SJCRH30 (cell line): ENCODE measurements at regions not wholly inside any gene's neighbourhood (a gene's known extent, or its start where the extent isn't known, plus 50 kb on each side); places are given as distances from the start of the nearest gene placed in this dataset.
A peak's percentile ranks its signal among the peaks of the same experiment; 100 is the strongest.
"Not testable (repeated sequence)": the region's sequence is repeated elsewhere in the genome, so short reads cannot be mapped to it uniquely, and the experiment has no call there.

Source experiments
- DNase-seq, 2 experiments: peaks; one replicate each; pipeline ENCODE4 v3.0.0-alpha.2; 2015 to 2020
- H3K27ac ChIP-seq: fragments of 250-450 bp; sonication (Bioruptor Pico); 2 replicates; pipeline ENCODE4 v1.5.1; 2020; ENCODE audit warnings: mild to moderate bottlenecking, moderate library complexity
- H3K27me3 ChIP-seq: fragments of 250-450 bp; sonication (Bioruptor Pico); 2 replicates; pipeline ENCODE4 v1.5.1; 2020; ENCODE audit warnings: mild to moderate bottlenecking, moderate library complexity
- H3K36me3 ChIP-seq: fragments of 250-450 bp; sonication (Bioruptor Pico); 2 replicates; pipeline ENCODE4 v1.5.1; 2020; ENCODE audit warnings: mild to moderate bottlenecking, moderate library complexity
- H3K4me1 ChIP-seq: fragments of 250-450 bp; sonication (Bioruptor Pico); 2 replicates; pipeline ENCODE4 v1.5.1; 2020; ENCODE audit warnings: mild to moderate bottlenecking, moderate library complexity
- H3K4me3 ChIP-seq: fragments of 250-450 bp; sonication (Bioruptor Pico); 2 replicates; pipeline ENCODE4 v1.5.1; 2020; ENCODE audit warnings: mild to moderate bottlenecking, moderate library complexity
- H3K9me3 ChIP-seq: fragments of 250-450 bp; sonication (Bioruptor Pico); replicated peaks from 2 replicates; pipeline ENCODE4 v1.5.1; 2020; ENCODE audit warnings: mild to moderate bottlenecking, moderate library complexity

DNA sequence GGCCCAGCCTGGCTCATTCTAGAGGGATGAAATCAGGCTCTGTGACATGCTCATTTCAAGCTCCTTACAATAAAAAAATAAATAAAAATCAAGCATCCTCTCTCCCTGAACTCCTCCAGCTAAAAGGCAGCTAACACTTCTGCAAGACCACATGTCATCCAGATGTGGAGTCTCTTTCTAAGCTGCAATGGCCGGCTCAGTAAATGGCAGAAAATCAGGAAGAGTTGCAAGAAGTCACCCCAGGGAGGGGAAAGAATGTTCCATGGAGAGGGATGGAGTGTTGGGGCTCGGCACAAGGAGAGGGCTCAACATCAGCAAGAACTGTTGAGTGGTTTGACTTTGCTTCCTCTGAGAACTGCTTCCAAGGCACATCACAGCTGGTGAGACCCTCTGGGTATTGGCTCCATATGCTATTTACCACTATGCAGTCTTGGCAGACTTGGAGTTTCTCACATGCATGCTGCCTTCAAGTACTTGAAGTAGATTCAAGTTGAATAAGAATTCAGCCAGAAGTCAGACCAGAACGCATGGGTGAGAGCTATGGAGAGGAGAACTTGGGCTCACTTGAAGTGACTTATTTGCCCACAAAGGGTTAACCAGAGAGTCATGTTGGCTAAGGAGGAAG, 689.0 kb downstream of the NTRK3 start:
- H3K4me3 ChIP-seq: no peak overlapping the region
- H3K4me1 ChIP-seq: no peaks in the 10 kb centered on the region
- H3K27ac ChIP-seq: no peak overlapping the region
- no peak for DNase-seq
- H3K27me3 ChIP-seq: no peaks in the 10 kb centered on the region
- H3K9me3 ChIP-seq: no peaks in the 10 kb centered on the region
- no peaks in the 10 kb centered on the region for H3K36me3 ChIP-seq

- no peaks in the 10 kb centered on the region for H3K27me3 ChIP-seq
- H3K4me1 ChIP-seq: no peaks in the 10 kb centered on the region
- H3K4me3 ChIP-seq: no peak overlapping the region
- no peak for DNase-seq
- no peaks in the 10 kb centered on the region for H3K9me3 ChIP-seq
- no peaks in the 10 kb centered on the region for H3K36me3 ChIP-seq
- H3K27ac ChIP-seq: no peak overlapping the region
Measured at GRCh38 chr15:87566236-87566635, 690.3 kb downstream of the NTRK3 start.

DNA sequence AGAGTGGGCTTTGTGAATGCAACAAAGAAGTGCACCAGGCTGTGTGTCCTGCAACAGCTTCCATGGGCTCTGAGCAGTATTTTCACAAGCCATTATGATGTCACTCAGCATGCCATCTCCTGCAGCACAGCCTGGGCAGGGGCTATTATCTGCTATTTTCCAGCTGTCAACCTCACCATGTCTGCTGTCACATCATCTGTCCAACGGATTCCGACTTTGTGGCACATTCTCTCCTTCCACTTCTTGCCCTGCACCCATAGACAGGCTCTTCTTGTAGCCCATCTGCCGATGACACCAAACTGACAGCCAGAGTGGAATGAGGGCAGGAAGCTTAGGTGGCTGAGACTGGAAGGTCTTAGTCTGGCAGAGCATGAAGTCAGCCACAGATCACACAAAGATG, 691.9 kb downstream of the NTRK3 start:
- H3K27ac ChIP-seq: no peak overlapping the region
- H3K4me3 ChIP-seq: no peak overlapping the region
- H3K36me3 ChIP-seq: no peaks in the 10 kb centered on the region
- no peak for DNase-seq
- no peaks in the 10 kb centered on the region for H3K4me1 ChIP-seq
- H3K9me3 ChIP-seq: no peaks in the 10 kb centered on the region
- no peaks in the 10 kb centered on the region for H3K27me3 ChIP-seq

DNA sequence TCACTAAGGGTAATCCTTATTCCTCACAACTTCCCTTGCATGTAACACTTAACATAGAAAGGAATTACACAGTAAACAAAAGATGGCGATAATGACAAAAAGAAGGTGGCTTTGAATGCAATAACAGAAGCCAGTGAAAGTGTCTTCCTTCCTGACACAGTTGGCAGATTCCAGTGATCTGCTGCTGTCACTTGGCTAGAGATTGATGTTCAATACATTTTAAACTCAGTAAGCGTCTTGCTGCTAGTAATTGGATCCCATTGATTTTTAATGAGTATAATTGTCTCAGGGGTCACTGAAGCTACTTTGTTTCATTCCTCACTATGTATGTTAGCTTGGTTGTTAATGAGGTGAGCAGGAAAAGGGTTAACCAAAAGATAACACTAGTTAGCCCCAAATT, 692.7 kb downstream of the NTRK3 start:
- no peaks in the 10 kb centered on the region for H3K4me1 ChIP-seq
- no peak overlapping the region for H3K27ac ChIP-seq
- H3K36me3 ChIP-seq: no peaks in the 10 kb centered on the region
- no peaks in the 10 kb centered on the region for H3K27me3 ChIP-seq
- DNase-seq: no peak
- H3K4me3 ChIP-seq: no peak overlapping the region
- no peaks in the 10 kb centered on the region for H3K9me3 ChIP-seq

GRCh38 chr15:87562203-87562602, 694.3 kb downstream of the NTRK3 start:
- Histone ChIP-seq H3K36me3 (no peaks in the 10 kb centered on the region), H3K27ac (no peak overlapping the region), H3K9me3 (no peaks in the 10 kb centered on the region), H3K27me3 (no peaks in the 10 kb centered on the region), H3K4me3 (no peak overlapping the region), H3K4me1 (no peaks in the 10 kb centered on the region)
- no peak for DNase-seq

DNA sequence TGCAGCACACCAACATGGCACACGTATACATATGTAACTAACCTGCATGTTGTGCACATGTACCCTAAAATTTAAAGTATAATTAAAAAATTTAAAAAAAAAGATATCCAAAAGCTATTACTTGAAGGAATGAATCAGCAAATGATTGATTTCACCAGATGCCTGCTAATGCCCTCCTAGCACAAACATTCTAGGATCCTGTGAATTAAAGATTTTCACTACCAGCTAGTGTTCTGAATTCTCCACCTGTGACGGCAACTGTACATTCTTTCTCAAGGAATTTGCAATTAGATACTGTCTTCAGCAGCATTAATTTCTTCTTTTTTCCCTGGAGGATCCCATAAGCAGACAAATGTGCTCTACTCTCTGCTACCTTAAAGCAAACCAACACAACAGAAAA, 694.9 kb downstream of the NTRK3 start:
- no peak overlapping the region for H3K4me3 ChIP-seq
- peak in 1 of 2 experiments; percentile 2 for DNase-seq

GRCh38 chr15:87557881-87558280, 698.7 kb downstream of the NTRK3 start:
- Histone ChIP-seq H3K9me3 (no peaks in the 10 kb centered on the region), H3K36me3 (no peaks in the 10 kb centered on the region), H3K4me3 (no peak overlapping the region), H3K27ac (no peak overlapping the region), H3K27me3 (no peaks in the 10 kb centered on the region), H3K4me1 (no peaks in the 10 kb centered on the region)
- no peak for DNase-seq

More for the DNA sequence above, 694.9 kb downstream of the NTRK3 start:
- no peak overlapping the region for H3K27ac ChIP-seq
- H3K9me3 ChIP-seq: no peaks in the 10 kb centered on the region
- no peaks in the 10 kb centered on the region for H3K36me3 ChIP-seq
- H3K4me1 ChIP-seq: no peaks in the 10 kb centered on the region
- no peaks in the 10 kb centered on the region for H3K27me3 ChIP-seq

DNA sequence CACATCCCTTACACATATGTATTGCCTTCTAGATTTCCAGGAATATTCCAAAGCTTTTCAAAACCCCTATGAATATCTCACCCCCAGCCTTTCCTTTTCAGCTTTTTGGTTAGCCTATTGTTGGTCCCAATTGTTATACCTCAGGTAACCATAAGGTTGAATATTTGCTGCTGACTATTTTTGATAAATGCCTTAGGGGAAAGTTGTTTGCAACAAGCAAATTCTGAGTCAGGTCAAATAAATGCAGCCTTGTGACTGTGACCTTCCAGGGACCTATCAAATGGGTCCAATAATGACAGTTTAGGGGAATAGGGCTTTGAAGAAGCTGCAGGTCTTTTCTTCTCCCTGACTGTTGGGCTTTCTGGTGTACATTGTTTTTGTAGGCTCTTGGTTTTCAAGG, 699.7 kb downstream of the NTRK3 start:
- no peak for DNase-seq
- H3K36me3 ChIP-seq: no peaks in the 10 kb centered on the region
- no peak overlapping the region for H3K27ac ChIP-seq
- no peaks in the 10 kb centered on the region for H3K4me1 ChIP-seq
- no peaks in the 10 kb centered on the region for H3K9me3 ChIP-seq
- H3K4me3 ChIP-seq: no peak overlapping the region
- H3K27me3 ChIP-seq: no peaks in the 10 kb centered on the region

DNA sequence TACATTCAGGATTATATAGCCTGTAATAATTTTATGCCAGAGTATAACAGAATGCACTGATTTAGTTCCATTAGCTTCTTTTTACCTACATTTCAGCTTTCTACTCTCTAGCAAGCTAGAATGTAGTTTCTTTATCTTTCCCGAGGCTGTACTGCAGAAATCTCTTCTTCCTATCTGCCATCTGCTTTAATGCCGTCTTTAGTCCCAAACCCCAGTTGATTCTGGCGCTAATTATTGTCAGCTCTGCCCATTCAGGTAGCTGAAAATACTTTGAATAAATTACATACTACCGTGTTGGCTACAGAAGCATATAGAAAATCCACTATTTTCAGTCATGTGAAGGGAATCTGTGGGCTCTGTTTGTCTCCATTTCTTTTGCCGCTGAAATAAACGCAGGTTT, 706.7 kb downstream of the NTRK3 start:
- Histone ChIP-seq H3K27me3 (no peaks in the 10 kb centered on the region), H3K27ac (no peak overlapping the region), H3K4me1 (no peaks in the 10 kb centered on the region), H3K4me3 (no peak overlapping the region), H3K9me3 (no peaks in the 10 kb centered on the region), H3K36me3 (no peaks in the 10 kb centered on the region)
- no peak for DNase-seq

- no peaks in the 10 kb centered on the region for H3K9me3 ChIP-seq
- DNase-seq: peak in 1 of 2 experiments; percentile 3
- H3K27me3 ChIP-seq: no peaks in the 10 kb centered on the region
- no peaks in the 10 kb centered on the region for H3K4me1 ChIP-seq
- no peak overlapping the region for H3K4me3 ChIP-seq
- no peak overlapping the region for H3K27ac ChIP-seq
- H3K36me3 ChIP-seq: no peaks in the 10 kb centered on the region
Measured at GRCh38 chr15:87549296-87549695, 707.2 kb downstream of the NTRK3 start.

- H3K27me3 ChIP-seq, H3K27ac ChIP-seq, H3K4me1 ChIP-seq, H3K4me3 ChIP-seq, H3K36me3 ChIP-seq, H3K9me3 ChIP-seq, DNase-seq: not testable (repeated sequence)
Measured at GRCh38 chr15:87548590-87548989, 707.9 kb downstream of the NTRK3 start.

DNA sequence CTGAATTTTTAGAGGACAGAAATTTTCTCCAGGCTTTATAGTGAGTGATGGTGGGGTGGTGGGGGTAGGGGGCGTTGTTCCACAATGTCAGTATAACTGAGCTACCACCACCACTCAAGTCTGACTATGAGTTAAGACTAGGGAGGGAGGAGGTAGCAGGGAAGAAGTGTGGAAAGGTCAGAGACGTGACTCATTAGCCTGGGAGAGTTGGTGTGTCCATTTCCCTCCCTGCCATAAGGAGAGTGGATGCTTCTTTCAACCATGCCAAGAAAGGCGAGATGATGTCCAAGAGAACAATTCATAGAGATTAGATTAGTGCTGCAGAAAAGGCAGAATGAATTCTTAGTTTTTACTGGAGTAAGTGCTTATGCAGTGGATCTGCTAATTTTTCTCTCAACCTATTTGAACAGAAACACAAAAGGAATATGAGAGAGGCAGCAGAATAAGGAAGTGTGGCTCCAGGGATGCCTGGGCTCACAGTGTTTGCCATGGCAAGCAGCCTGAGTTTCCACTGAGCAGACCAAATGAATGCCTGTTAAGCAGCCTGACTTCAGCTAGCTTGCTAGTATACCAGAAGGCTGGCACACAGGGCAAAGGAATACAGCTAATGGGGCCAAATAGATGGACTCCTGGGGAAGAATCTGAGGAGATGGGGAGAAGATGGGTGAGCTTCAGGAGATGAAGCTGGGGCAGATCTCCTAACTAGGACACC, 708.9 kb downstream of the NTRK3 start:
- Histone ChIP-seq H3K27me3 (no peaks in the 10 kb centered on the region), H3K9me3 (no peaks in the 10 kb centered on the region), H3K4me3 (no peak overlapping the region), H3K36me3 (no peaks in the 10 kb centered on the region), H3K4me1 (no peaks in the 10 kb centered on the region), H3K27ac (no peak overlapping the region)
- DNase-seq: no peak

DNA sequence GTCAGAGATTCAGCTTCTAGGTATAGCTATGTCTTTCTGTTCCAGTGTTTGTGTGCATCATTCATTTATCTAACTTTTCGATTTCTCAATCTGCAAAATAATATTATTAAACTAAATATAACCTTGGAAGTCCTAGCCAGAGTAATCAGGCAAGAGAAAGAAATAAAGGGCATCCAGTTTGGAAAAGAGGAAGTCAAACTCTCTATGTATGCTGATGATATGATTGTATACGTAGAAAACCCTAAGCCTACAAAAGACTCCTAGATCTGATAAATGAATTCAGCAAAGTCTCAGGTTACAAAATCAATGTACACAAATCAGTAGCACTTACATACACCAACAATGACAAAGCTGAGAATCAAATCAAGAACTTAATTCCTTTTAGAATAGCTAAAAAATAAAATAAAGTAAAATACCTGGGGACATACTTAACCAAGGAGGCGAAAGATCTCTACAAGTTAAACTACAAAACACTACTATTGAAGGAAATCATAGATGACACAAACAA, 718.2 kb downstream of the NTRK3 start:
- Histone ChIP-seq H3K4me3 (no peak overlapping the region), H3K36me3 (no peaks in the 10 kb centered on the region), H3K27ac (no peak overlapping the region), H3K4me1 (no peaks in the 10 kb centered on the region), H3K9me3 (no peaks in the 10 kb centered on the region), H3K27me3 (no peaks in the 10 kb centered on the region; the same call in 1 of the 2 replicates)
- no peak for DNase-seq

DNA sequence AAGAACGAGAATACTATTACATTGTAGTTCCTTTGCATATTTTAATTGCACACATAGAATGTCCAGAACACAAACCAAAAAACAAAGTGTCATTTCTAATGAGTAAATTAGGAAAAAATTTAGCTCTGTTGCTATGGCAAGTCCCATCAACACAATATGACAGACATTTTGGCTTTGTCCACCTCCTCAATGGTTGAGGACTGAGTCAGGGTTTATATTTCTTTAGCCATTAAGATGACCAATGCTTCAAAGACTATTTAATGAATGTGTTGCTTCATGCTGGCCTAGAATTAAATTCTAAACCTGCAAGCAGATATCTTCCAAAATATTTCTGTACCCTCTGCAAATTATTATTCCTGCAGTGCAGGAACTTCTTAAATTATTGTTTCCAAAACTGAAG, 719.2 kb downstream of the NTRK3 start:
- H3K4me3 ChIP-seq: no peak overlapping the region
- H3K4me1 ChIP-seq: no peaks in the 10 kb centered on the region
- no peaks in the 10 kb centered on the region; the same call in 1 of the 2 replicates for H3K27me3 ChIP-seq
- no peaks in the 10 kb centered on the region for H3K36me3 ChIP-seq
- H3K9me3 ChIP-seq: no peaks in the 10 kb centered on the region
- DNase-seq: no peak
- no peak overlapping the region for H3K27ac ChIP-seq

DNA sequence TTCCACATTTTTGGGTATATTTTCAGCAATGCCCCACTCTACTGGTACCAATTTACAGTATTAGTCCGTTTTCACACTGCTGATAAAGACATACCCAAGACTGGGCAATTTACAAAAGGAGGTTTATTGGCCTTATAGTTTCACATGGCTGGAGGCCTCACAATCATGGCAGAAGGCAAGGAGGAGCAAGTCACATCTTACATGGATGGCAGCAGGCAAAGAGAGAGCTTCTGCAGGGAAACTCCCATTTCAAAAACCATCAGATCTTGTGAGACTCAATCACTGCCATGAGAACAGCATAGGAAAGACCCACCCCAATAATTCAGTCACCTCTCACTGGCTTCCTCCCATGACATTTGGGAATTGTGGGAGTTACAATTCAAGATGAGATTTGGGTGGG, 722.9 kb downstream of the NTRK3 start:
- not testable (repeated sequence) for H3K27me3 ChIP-seq, DNase-seq, H3K36me3 ChIP-seq, H3K4me1 ChIP-seq, H3K27ac ChIP-seq, H3K4me3 ChIP-seq, H3K9me3 ChIP-seq

DNA sequence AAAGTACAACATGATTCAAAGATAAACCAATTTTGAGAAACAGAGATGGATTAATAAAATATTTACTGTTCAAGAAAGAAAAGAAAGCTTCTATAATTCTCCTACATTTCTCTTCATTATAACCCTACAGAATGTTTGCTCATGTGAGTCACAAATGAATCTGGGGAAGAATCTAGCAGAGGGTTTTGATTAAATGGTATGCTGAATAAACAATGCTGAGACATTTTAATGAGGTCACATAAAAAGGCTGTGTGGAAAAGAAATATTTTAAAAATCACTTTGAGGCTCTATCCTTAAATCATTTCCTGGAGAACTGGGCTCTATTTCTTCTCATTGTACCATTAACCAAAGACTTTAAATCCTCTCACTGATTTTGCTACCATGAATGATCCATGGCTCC, 727.7 kb downstream of the NTRK3 start:
- no peak overlapping the region for H3K4me3 ChIP-seq
- no peak overlapping the region for H3K27ac ChIP-seq
- H3K27me3 ChIP-seq: no peaks in the 10 kb centered on the region
- H3K36me3 ChIP-seq: no peaks in the 10 kb centered on the region
- DNase-seq: no peak
- no peaks in the 10 kb centered on the region for H3K4me1 ChIP-seq
- no peaks in the 10 kb centered on the region for H3K9me3 ChIP-seq
